ENCODE measurements at regions not wholly inside any gene's neighbourhood (a gene's known extent, or its start where the extent isn't known, plus 50 kb on each side); places are given as distances from the start of the nearest gene placed in this dataset.

GRCh38 chr20:59411589-59411988 lies 111.2 kb downstream of the EDN3 start:
- no peak for DNase-seq (ENCODE audit: low spot score in 2 of 2)
- H3K36me3 ChIP-seq: no peaks in the 10 kb centered on the region
- no peaks in the 10 kb centered on the region for H3K27me3 ChIP-seq
- no peaks in the 10 kb centered on the region for H3K9me3 ChIP-seq
- H3K4me1 ChIP-seq: no peaks in the 10 kb centered on the region
- no peak overlapping the region for H3K27ac ChIP-seq
- H3K4me3 ChIP-seq: no peak overlapping the region
- intact Hi-C loops (cut with DNase I): no loop called here
- TF ChIP-seq CTCF (IDR thresholded peaks at IDR 0.05): no peak

GRCh38 chr20:59412181-59412580 lies 111.8 kb downstream of the EDN3 start:
- Histone ChIP-seq H3K4me3 (no peak overlapping the region), H3K4me1 (no peaks in the 10 kb centered on the region), H3K27ac (no peak overlapping the region), H3K36me3 (no peaks in the 10 kb centered on the region), H3K27me3 (no peaks in the 10 kb centered on the region), H3K9me3 (no peaks in the 10 kb centered on the region)
- intact Hi-C loops (cut with DNase I): no loop called here
- no peak for TF ChIP-seq CTCF (IDR thresholded peaks at IDR 0.05)
- DNase-seq (ENCODE audit: low spot score in 2 of 2): no peak

- no peaks in the 10 kb centered on the region for H3K36me3 ChIP-seq
- H3K27me3 ChIP-seq: no peaks in the 10 kb centered on the region
- intact Hi-C loops (cut with DNase I): no loop called here
- H3K4me3 ChIP-seq: no peak overlapping the region
- H3K27ac ChIP-seq: no peak overlapping the region
- no peak for DNase-seq (ENCODE audit: low spot score in 2 of 2)
- no peaks in the 10 kb centered on the region for H3K9me3 ChIP-seq
- TF ChIP-seq CTCF (IDR thresholded peaks at IDR 0.05): no peak
- no peaks in the 10 kb centered on the region for H3K4me1 ChIP-seq
Measured at GRCh38 chr20:59412875-59413284, 112.5 kb downstream of the EDN3 start.

GRCh38 chr20:59413326-59413865 lies 113.0 kb downstream of the EDN3 start:
- H3K9me3 ChIP-seq: no peaks in the 10 kb centered on the region
- no peaks in the 10 kb centered on the region for H3K36me3 ChIP-seq
- intact Hi-C loops (cut with DNase I): no loop called here
- no peak for DNase-seq (ENCODE audit: low spot score in 2 of 2)
- H3K27ac ChIP-seq: no peak overlapping the region
- TF ChIP-seq CTCF (IDR thresholded peaks at IDR 0.05): no peak
- no peak overlapping the region for H3K4me3 ChIP-seq
- H3K4me1 ChIP-seq: no peaks in the 10 kb centered on the region
- H3K27me3 ChIP-seq: no peaks in the 10 kb centered on the region

- intact Hi-C loops (cut with DNase I): no loop called here
- DNase-seq (ENCODE audit: low spot score in 2 of 2): no peak
- H3K27me3 ChIP-seq: no peaks in the 10 kb centered on the region
- no peak overlapping the region for H3K4me3 ChIP-seq
- no peaks in the 10 kb centered on the region for H3K36me3 ChIP-seq
- no peaks in the 10 kb centered on the region for H3K4me1 ChIP-seq
- no peaks in the 10 kb centered on the region for H3K9me3 ChIP-seq
- TF ChIP-seq CTCF (IDR thresholded peaks at IDR 0.05): no peak
- no peak overlapping the region for H3K27ac ChIP-seq
Measured at GRCh38 chr20:59414936-59415623, 114.7 kb downstream of the EDN3 start.

Data from ascending aorta (tissue), 2 donors.